Omental fat pad (tissue), 3 donors: ENCODE measurements at regions not wholly inside any gene's neighbourhood (a gene's known extent, or its start where the extent isn't known, plus 50 kb on each side); places are given as distances from the start of the nearest gene placed in this dataset.

Experiments
- ATAC-seq: fragments of 150-250 bp; one replicate; pipeline ENCODE4 v1.9.1; 2016; ENCODE audit warnings: mild to moderate bottlenecking, moderate library complexity; ENCODE audit not compliant: low FRiP score
- DNase-seq: peaks from one replicate; pipeline ENCODE4 v3.0.0-alpha.2; 2019; ENCODE audit warnings: low spot score
- CTCF ChIP-seq, 3 donors: fragments of 450-650 bp; IDR thresholded peaks; one replicate each; pipeline ENCODE4 v1.5.1; 2016 to 2017; ENCODE audit warnings: antibody characterized with exemption in 3 of 3, mild to moderate bottlenecking in 3 of 3, moderate library complexity in 2 of 3

DNA sequence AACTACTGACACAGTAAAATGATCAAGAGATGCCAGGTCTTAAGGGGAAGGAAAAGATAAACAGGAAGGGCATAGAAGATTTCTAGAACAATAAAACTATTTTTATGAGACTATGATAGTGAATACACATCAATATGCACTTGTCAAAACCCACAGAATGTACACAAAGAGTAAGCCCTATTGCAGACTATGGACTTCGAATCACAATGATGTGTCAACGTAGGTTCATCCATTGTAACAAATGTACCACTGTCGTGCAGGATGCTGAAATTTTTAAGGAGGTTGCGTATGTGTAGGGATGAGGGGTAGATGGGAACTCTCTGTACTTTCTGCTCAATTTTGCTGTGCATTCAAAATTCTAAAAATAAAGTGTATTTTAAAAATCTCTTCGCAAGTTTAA, 171.9 kb downstream of the KLF12 start:
- no peak for DNase-seq
- ATAC-seq = no peak
- TF ChIP-seq CTCF (IDR thresholded peaks at IDR 0.05) = no peak

- no peak for DNase-seq
- no peak for TF ChIP-seq CTCF (IDR thresholded peaks at IDR 0.05)
- ATAC-seq = no peak
These were observed 173.0 kb downstream of the KLF12 start for GRCh38 chr13:73961181-73961580.

GRCh38 chr13:73960474-73960873, 173.7 kb downstream of the KLF12 start:
- no peak for DNase-seq
- TF ChIP-seq CTCF (IDR thresholded peaks at IDR 0.05) = no peak
- ATAC-seq = no peak

GRCh38 chr13:73958657-73959397, 175.4 kb downstream of the KLF12 start:
- ATAC-seq = no peak

DNA sequence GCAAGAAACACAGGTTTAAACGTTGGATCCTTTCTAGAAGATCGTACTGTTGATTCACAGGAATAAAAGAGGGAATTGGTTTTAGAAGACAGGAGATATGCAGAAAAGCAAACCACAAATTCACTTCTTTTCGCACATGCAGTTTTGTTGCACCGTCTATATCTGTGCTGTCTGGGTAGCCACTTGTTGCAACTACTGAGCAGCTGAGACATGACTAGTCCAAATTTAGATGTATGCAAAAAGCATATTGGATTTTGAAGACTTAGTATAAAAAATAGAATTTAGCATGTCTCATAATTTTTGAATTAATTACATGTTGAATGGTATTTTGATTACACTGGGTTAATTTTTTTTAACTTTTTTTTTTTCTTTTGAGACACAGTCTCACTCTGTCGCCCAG, 176.3 kb downstream of the KLF12 start:
- no peak for ATAC-seq
- DNase-seq = no peak
- TF ChIP-seq CTCF (IDR thresholded peaks at IDR 0.05) = no peak

More at GRCh38 chr13:73958657-73959397, 175.4 kb downstream of the KLF12 start:
- TF ChIP-seq CTCF (IDR thresholded peaks at IDR 0.05) = no peak
- DNase-seq = no peak

DNA sequence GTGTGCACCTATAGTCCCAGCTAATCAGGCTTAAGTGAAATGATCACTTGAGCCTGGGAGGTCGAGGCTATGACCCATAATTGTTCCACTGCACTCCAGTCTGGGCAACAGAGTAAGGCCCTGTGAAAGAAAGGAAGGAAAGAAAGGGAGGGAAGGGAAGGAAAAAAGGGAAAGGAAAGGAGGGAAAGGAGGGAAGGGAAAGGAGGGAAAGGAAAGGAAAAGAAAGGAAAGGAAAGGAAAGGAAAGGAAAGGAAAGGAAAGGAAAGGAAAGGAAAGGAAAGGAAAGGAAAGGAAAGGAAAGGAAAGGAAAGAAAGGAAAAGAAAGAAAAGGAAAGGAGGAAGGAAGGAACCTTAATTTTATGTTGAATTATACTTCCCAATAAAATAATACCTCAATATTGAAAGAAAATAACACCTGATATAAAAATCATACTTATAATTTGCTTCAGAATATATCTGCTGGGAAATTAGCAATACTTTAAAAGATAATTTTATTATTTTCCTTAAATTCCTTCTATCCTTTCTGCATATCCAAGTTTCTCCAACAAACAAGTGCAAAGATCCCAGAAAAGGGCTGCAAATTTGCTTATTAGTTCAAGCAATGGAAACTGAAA, 177.3 kb downstream of the KLF12 start:
- ATAC-seq = no peak
- no peak for TF ChIP-seq CTCF (IDR thresholded peaks at IDR 0.05)
- no peak for DNase-seq

DNA sequence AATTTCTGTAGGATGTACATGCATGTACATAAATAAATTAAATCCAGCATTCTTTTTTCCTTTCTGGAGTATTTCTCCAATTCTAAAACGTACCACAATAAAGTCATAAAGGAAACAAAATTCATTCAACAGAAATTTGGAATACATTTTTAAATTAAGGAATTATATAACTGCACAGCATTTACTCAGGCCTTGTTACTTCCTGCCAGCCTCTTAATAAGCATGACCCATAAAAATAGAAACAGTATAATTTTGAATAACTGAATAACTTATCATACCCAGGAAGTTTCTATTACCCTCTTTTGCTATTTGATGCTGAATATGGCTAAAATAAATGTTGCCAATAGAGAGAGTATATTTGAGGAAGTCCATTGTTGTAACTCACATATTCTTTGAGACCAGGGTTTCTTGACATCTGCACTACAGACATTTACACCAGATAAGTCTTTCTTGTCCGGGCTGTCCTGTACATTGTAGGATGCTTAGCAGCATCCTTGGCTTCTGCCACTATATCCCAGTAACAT, 178.2 kb downstream of the KLF12 start:
- no peak for TF ChIP-seq CTCF (IDR thresholded peaks at IDR 0.05)
- no peak for ATAC-seq
- DNase-seq = no peak
